GM12891 (cell line): ENCODE measurements at regions not wholly inside any gene's neighbourhood (a gene's known extent, or its start where the extent isn't known, plus 50 kb on each side); places are given as distances from the start of the nearest gene placed in this dataset.

ENCODE experiments used
- POLR2A ChIP-seq: IDR thresholded peaks from 2 replicates; pipeline ENCODE4 v1.6.1; 2011; ENCODE audit warnings: low read depth, low read length, control low read depth
- POLR2AphosphoS5 ChIP-seq: IDR thresholded peaks from 2 replicates; pipeline ENCODE4 v1.6.1; 2011; ENCODE audit warnings: low read depth, low read length, control low read depth
- POU2F2 ChIP-seq: IDR thresholded peaks from 2 replicates; pipeline ENCODE4 v1.6.1; 2011; ENCODE audit warnings: low read depth, mild to moderate bottlenecking, control low read depth, low read length, moderate library complexity
- TAF1 ChIP-seq: IDR thresholded peaks from 2 replicates; pipeline ENCODE4 v1.6.1; 2011; ENCODE audit warnings: low read depth, low read length, control low read depth

DNA sequence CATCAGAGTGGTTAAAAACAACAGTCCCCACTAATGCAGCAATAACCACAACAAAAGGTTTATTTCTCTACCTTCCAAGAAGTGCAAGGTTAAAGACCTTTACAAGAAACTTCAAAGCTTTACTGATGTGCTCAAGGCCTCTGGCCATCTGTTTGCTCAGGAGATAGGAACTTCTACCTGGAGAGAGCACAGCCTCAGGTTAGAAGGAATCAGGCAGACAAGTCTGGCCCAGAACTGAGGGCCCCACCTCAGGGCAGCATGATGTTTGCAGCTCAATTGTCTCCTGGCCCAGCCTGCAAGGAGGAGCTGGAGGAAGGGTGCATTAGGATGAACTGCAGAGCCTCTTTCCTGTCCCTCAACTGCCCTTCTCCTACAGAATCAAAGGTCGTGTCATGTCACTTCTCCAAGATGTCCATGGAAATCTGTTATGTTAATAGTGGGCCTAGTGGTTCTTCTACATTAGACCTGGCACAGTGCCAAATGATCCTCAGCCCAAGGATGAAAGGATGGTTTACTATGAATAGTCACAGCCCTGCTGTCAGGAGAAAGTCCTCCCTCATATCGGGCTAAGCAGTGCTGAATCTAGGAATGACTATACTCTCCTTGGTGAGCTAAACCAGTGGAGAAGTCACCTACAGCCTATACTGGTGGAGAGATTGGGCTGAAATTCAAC, 98.9 kb upstream of the NTRK2 start:
- no peak for TF ChIP-seq POLR2AphosphoS5
- TF ChIP-seq POLR2A = no peak
- TF ChIP-seq TAF1 = no peak
- TF ChIP-seq POU2F2 = no peak
